HG03045 (cell line): ENCODE measurements at regions not wholly inside any gene's neighbourhood (a gene's known extent, or its start where the extent isn't known, plus 50 kb on each side); places are given as distances from the start of the nearest gene placed in this dataset.

Source experiments
- ATAC-seq: cut with Tn5 transposase; IDR thresholded peaks from one replicate; pipeline ENCODE4 v1.9.1; 2021; ENCODE audit warnings: mild to moderate bottlenecking, moderate library complexity; ENCODE audit not compliant: unreplicated experiment

DNA sequence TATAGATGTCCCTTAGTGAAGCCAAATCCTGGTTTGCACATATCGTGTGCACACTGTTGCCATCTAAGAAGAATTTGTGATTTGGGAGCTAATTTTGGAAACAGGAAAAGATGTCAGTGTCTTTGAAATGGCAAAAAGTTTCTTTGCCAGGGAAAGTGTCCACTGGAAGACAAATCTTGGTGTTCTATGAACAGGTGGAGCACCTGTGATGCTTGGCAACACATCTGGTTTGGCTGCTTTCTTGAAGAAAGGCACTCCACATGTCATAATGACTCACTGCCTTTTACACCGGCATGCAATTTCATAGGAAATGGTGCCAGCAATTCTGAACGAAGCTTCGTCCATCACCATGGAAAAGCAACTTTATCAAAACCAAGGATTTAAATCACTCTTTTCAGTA, 1040.0 kb upstream of the MAP3K7 start:
- ATAC-seq, result no peak

DNA sequence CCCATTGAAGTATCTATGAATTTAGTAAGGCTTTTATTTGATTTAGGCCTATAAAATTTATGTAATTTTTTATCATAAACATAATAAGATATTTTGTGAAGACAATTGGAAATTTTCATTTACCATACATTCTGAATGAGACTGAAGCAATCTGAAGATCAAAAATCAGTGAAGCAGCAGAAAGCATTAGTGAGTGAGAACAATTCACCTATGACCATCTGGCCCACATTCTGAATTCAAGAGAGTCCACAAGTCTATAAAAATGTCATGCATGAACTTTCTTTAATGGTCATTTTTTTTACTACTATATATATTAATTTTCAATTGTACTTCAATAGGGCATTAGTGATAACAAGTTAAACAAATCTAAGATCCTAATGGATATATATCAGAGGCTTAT, 1026.6 kb upstream of the MAP3K7 start:
- no peak for ATAC-seq

DNA sequence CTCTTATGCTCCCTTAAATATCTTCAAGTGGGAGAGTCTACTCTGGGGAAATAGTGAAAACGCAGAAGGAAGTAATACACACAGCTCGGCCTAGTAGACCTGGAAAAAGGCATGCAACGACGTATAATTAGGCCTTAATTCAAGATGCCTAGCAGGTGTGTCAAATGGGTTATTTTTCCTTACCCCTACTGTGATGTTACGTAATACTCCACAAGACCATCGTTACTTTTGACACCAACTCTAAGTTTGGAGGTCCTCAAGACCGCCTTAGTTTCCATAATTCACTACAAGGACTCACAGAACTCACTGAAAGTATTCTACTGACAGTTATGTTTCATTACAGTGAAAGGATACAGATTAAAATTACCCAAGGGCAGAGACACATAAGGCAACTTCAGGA, 1024.3 kb upstream of the MAP3K7 start:
- no peak for ATAC-seq

DNA sequence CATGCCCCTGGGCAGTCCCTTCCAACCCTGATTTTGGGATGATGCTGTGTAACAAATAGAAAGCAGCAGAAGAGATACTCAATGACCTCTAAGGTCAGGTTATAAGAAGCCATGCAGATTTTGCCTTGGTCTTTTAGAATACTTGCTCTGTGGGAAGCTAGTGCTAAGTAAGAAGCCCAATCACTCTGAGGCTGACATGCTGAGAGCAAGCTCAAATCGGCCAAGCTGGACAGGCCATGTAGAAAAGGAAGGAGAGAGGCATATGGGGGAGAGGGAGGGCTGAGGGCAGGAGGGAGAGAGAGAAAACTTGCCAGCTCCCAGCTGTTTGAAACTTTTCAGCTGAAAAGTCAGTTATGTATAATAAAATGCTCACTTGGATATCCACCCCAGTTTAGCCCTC, 1021.6 kb upstream of the MAP3K7 start:
- ATAC-seq, result no peak

DNA sequence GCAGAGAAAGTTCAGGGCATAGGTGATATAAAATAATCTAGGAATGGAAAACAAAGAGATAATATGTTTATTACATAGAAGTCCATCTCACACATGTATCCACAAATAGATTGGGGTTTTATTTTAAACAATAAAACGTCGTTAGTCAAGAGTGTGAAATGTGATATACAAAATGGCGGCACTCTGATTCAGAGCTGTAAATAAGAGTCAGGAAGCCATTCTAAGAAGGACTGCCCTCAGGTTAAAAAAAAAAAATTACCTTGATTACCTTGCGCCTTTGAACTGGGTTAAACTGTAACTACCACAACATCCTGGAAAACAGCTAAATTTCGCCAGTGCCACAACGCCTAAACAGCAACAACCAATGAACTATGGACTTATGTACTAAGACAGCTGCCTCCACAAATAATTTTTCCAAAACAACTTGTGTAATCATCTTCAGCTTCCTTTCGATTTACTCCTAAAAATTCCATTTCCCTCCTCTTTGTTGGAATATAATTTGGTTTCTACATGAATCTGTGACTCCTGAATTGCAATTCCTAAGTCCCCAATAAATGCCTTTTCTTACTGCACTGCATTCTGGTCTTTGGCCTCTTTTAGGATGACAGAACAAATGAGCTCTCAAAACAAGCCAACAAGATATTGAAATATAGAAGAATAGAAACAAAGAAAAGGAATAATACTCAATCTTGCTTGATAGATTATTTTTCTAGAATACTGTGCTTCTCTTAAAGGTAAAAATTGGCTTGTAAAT, 1019.5 kb upstream of the MAP3K7 start:
- no peak for ATAC-seq

DNA sequence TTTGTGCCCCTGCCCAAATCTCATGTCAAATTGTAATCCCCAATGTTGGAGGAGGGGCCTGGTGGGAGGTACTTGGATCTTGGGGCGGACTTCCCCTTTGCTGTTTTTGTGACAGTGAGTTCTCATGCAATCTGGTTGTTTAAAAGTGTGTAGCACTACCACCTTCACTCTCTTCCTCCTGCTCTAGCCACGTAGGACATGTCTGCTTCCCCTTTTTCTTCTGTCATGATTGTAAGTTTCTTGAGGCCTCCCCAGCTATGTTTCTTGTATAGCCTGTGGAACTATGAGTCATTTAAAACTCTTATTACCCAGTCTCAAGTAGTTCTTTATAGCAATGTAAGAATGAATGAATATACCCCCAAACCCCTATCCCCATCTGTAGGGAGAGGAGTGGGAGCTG, 1013.7 kb upstream of the MAP3K7 start:
- ATAC-seq, result no peak

DNA sequence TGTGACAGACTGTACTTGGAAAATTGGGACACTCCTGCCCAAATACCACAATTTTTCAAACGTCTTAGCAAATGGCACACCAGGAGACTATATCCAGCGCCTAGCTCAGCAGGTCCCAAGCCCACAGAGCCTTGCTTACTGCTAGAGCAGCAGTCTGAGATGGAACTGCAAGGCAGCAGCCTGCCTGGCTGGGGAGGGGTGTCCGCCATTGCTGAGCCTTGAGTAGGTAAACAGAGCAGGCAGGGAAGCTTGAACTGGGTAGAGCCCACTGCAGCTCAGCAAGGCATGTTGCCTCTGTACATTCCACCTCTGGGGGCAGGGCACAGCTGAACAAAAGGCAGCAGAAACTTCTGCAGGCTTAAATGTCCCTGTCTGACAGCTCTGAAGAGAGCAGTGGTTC, 1003.3 kb upstream of the MAP3K7 start:
- ATAC-seq, result no peak

DNA sequence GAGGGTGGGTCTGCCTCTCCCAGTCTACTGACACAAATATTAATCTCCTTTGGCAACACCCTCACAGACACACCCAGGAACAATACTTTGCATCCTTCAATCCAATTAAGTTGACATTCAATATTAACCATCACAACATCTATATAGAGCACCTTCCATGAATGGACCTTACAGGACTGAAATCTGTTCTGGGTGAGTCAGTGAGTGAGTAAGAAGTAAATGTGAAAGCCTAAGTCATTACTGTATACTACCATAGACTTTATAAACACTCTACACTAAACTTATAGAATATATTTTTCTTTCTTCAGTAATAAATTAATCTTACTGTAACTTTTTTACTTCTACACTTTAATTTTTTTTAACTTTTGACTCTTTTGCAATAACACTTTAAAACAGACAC, 993.8 kb upstream of the MAP3K7 start:
- no peak for ATAC-seq

DNA sequence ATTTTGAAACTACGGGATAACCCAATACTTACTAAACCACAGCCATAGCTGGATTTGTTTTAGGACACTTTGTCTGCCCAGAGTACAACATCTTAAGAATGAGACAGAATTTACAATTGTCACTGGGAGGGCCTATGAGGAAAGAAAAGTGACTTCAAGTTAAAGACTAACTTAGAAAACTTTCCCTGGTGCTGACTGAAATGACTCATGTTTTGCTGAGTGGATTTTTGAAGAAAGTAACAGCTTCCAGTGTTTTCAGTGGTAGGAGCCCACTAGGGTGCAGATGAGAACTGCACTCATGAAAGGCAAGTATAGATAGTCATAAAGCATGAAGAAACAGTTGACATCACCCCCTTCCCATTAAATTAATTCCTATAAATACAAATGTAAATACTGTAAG, 988.2 kb upstream of the MAP3K7 start:
- peak; percentile 66 for ATAC-seq

DNA sequence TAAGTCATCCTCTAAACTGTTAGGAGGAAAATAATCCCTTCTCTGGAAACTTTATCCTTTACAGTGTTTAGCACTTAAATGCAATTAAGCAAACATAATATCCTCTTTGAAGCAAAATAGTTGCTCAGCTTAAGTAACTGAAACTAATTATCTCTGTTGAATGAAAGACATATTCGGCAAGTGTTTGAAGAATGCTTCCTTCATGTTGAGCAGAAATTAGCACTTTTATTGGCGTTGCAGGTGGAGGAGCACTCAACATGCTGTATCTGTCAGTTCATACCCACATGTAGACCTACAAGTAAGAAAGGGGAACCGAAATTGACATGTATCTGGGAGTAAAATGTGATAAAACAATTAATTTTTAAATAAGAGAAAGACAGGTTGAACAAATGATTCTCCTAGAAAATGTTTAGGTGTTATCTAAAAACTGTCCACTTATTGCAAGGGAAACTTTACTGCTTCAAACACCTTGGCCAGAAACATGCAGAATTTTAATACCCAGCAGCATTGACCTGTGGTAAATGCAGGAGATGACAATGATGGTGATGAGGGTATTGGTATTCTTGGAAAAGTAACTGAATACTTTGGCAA, 987.0 kb upstream of the MAP3K7 start:
- ATAC-seq, result no peak

DNA sequence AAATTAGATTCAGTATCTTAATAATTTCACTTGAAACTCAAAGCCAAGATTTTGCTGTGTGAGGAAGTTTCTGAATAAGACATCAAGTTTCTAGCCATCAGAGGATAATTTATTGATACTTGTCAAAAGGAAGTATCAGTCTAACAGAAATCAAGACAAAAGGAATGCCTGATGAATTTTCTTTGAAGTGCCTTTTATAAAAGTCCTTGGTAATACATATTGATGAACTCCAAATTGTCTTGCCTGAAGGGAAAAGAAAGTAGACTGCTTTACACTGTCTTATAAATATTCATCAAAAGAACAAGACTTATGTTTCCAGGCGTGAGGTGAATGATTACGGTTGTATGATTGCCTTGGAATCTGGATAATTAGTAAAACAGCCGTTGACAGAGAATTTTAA, 986.0 kb upstream of the MAP3K7 start:
- no peak for ATAC-seq

DNA sequence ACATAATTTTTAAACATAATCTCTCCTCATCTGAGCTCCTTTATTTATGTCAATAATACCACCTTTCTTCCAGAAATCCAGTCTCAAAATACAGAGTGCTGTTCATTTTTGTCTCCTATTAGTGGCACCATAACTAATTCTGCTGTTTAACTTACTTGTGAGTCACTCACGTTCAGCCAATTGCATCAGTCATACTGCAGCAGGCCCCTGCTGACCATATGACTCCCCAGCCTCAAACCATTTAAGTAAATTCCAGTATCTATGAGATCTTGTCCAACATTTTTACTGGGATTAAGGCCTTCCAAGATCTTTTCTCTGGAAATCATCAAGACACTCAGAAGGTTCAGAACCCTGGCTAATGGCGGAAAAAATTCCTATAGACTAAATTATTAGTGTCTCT, 982.2 kb upstream of the MAP3K7 start:
- ATAC-seq, result no peak

DNA sequence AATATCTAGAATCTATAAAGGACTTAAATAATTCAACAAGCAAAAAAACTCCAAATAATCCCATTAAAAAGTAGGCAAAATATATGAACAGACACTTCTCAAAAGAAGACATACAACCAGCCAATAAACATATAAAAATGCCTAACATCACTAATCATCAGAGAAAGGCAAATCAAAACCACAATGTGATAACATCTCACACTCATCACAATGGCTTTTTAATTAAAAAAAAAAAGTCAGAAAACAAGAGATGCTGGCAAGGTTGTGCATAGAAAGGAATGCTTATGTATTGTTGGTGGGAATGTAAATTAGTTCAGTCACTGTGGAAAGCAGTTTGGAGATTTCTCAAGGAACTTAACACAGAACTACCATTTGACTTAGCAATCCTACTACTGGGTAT, 979.6 kb upstream of the MAP3K7 start:
- no peak for ATAC-seq

DNA sequence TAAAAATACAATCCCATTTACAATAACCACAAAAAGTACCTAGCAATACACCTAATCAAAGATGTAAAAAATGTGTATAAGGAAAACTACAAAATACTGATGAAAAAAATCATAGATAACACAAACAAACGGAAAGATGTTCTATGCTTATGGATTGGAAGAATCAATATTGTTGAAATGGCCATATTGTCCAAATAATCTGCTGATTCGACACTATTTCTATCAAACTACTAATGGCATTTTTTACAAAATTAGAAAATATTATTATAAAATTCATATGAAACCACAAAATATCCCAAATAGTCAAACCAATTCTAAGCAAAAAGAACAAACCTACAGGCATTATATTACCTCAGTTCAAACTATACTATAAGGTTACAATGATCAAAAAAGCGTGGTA, 978.3 kb upstream of the MAP3K7 start:
- ATAC-seq, result no peak

DNA sequence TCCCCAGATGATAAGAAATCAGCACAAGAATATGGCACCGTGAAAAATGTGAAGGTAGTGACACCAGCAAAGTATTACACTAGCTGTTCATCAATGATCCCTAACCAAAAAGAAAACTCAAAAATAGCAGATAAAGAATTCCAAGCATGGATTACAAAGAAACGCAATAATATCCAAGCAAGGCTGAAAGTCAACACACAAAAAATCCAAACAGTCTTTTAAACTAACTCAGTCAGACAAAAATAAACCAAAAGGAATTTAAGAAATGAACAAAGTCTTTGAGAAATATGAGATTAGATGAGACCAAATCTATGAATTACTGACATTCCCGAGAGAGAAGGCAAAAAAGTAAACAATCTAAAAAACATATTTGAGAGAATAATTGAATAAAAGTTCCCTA, 976.1 kb upstream of the MAP3K7 start:
- ATAC-seq, result no peak

DNA sequence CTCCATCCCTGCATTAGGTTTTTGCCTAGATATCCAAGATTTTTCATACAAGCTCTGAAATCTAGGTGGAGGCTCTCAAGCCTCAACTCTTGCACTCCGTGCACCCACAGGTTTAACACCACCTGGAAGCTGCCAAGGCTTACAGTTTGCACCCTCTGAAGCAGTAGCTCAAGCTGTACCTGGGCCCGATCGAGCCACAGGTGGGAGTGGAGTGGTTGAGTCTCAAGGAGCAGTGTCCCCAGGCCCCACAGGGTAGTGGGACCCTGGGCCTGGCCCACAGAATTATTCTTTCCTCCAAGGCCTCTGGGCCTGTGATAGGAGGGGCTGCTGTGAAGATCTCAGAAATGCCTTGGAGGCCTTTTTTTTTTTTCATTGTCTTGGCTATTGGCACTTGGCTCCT, 973.5 kb upstream of the MAP3K7 start:
- ATAC-seq, result no peak

DNA sequence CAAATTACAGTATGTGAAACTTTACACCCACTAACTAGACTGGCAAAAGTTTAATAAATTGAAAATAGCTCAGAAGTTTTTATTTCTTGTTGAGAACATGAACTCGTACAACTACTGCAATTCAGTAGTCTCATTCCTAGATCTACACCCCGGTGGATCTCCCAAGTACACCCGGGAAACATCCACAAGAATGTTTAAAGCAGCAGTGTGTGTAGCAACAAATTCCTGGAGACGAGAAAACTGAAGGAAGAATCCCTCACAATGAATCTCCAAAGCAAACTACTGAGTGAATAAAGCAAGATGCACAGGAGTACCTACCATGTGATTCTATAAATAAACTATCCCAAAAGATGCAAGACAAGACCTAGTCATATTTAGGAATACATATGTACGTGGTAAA, 954.0 kb upstream of the MAP3K7 start:
- no peak for ATAC-seq

DNA sequence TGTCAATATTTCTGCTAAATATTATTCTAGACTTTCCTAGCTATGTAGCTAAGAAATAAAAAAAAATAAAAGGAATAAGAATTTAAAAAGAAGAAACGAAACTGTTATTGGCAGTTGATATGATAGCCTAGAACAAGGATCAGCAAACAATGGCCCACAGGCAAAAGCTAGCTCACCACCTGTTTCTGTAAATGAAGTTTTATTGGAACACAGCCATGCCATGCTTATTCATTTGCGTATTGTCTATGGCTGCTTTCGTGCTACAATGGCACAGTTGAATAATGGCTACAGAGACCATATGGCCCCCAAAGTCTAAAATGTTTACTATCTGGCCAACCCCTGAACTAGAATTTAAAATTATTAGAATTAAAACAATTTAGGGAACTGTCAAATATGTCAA, 952.6 kb upstream of the MAP3K7 start:
- no peak for ATAC-seq

DNA sequence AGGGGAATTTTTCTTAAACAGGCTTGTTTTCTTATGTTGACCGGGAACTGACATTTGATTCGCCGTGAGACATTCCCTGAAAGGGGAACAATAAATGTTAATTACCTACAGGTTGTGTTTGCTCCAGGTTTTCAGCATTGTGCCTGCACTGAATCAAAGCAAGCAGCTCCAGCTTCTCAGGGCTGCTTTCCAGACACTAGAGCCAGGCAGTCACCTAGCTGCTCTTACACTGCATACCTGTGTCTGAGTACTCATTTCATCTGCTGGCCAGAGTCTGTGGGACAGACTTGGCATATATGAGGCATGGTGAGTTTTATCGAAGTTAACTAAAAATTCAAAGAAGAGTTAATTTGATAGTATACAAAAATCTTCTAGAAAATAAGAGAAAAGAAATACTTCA, 951.8 kb upstream of the MAP3K7 start:
- ATAC-seq, result no peak

DNA sequence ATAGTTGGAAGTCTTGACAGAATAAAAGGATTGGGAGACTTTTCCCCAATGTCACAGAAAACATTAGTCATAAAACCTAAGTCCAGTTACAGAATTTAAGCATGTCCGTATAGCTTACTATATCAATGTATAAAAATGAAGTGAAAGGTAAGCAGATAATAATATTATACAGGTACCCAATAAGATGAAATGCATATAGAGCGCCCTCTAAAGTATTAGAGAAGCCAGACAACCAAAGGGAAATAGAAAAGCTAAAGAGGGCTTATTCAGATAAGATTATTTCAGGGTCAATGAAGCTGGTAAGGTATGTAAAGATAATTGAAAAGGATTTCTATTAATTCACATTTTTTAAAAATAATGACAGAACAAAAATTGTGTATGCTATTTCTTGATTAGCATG, 947.7 kb upstream of the MAP3K7 start:
- no peak for ATAC-seq

DNA sequence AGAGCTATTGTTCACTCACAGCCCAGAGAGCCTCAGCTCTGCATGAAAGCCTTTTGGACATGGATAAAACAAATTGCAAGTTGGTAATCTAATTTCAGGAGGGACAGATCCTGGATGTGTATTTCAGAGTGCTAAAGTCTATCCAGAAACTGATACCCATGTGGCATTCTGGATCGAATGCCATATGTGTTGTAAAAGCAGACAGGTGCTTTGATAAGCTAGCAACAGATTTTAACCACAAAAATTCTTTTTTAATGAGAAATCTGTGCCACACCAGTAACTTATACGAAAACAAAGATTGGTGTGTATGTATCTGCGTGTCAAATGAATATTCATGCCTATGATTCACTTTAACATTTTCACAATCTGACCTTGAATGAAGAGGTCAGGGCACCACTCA, 936.6 kb upstream of the MAP3K7 start:
- no peak for ATAC-seq

DNA sequence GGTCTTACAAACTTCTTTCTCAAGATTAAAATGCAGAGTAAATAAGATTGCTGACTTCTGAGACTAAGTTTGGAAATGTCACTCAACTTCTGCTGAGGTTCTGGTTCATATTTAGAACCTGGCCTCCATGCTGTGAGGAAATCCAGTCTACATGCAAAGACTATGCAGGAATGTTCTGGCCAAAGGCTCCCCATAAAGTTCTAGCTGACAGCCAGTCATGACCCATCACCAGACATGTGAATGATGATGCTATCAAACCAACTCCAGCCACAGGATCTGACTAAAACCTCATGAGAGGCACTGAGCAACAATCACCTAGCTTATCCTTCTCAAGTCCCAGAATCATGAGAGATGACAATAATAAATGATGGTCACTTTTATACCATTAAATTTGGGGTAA, 935.1 kb upstream of the MAP3K7 start:
- no peak for ATAC-seq

DNA sequence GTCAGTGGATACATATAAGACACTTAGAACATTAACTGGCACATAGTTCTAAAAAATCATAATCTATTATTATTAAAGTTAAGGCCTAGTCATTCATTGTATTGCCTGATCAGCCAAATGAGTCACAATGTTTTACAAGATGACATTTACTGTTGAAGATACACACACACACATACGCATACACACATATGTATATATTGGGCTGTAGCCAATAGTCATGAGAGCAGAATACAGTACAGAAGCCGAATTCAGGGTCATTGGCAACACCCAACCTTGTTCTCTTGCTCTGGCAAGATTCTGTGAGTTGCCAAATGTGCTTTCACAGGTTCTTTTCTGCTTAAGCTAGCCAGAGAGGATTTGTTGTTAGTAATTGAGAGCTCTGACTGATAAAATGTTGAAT, 922.8 kb upstream of the MAP3K7 start:
- ATAC-seq, result no peak
